Tibial nerve (tissue), 4 donors: ENCODE measurements at regions not wholly inside any gene's neighbourhood (a gene's known extent, or its start where the extent isn't known, plus 50 kb on each side); places are given as distances from the start of the nearest gene placed in this dataset.

ENCODE experiments used
- EP300 ChIP-seq, 2 donors: sonication (generic); formaldehyde crosslinking; IDR thresholded peaks; one replicate each; pipeline ENCODE4 v1.6.1; 2017; ENCODE audit warnings: antibody characterized with exemption in 2 of 2, mild to moderate bottlenecking in 1 of 2
- TF ChIP-seq, protein P1 (sequence below), 5 experiments: fragments of 200-600 bp in 3 of 5; fragments of 450-650 bp in 2 of 5; sonication (generic) in 3 of 5; IDR thresholded peaks; one replicate each; pipeline ENCODE4 v1.5.1; 2016 to 2019; ENCODE audit warnings: antibody characterized with exemption in 5 of 5, mild to moderate bottlenecking in 3 of 5, moderate library complexity in 2 of 5

DNA sequence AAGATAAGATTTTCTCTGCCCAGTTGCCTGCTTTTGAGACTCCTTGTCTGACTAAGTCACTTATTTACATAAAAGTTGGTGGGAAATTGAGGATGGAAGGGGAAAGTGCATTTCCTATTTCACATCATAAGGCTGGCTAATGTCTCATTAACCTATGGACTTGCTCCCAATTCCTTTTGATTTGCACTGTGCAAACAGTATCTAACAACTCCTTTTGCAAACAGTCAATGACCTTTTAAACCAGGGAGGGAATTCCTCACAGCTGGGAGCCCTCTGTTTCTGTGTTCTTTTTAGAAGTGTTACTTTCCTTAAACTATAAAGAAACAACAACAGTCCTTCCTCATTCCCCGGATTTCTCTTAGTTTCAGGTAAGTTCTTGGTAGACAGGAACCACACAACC, 272.8 kb downstream of the RND3 start:
- TF ChIP-seq, protein P1, sequence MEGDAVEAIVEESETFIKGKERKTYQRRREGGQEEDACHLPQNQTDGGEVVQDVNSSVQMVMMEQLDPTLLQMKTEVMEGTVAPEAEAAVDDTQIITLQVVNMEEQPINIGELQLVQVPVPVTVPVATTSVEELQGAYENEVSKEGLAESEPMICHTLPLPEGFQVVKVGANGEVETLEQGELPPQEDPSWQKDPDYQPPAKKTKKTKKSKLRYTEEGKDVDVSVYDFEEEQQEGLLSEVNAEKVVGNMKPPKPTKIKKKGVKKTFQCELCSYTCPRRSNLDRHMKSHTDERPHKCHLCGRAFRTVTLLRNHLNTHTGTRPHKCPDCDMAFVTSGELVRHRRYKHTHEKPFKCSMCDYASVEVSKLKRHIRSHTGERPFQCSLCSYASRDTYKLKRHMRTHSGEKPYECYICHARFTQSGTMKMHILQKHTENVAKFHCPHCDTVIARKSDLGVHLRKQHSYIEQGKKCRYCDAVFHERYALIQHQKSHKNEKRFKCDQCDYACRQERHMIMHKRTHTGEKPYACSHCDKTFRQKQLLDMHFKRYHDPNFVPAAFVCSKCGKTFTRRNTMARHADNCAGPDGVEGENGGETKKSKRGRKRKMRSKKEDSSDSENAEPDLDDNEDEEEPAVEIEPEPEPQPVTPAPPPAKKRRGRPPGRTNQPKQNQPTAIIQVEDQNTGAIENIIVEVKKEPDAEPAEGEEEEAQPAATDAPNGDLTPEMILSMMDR (IDR thresholded peaks at IDR 0.05) = no peak
- TF ChIP-seq EP300 (IDR thresholded peaks at IDR 0.05) = no peak
